ENCODE measurements at regions not wholly inside any gene's neighbourhood (a gene's known extent, or its start where the extent isn't known, plus 50 kb on each side); places are given as distances from the start of the nearest gene placed in this dataset.

- H3K27ac Mint-ChIP-seq: no peak overlapping the region
- no peaks in the 10 kb centered on the region for H3K27me3 Mint-ChIP-seq (ENCODE audit: low read depth)
- intact Hi-C loops (cut with micrococcal nuclease): no loop called here
- no peaks in the 10 kb centered on the region for H3K4me1 Mint-ChIP-seq (ENCODE audit: low read depth)
- DNase-seq (ENCODE audit: low spot score): no peak
- no peak overlapping the region for H3K4me3 Mint-ChIP-seq (ENCODE audit: low read depth)
- H3K9me3 Mint-ChIP-seq: peaks cover 5% of the 10 kb centered on the region
- H3K36me3 Mint-ChIP-seq (ENCODE audit: low read depth): no peaks in the 10 kb centered on the region
These were observed 416.9 kb downstream of the FRK start for GRCh38 chr6:115643762-115644161.

GRCh38 chr6:115634887-115635286 lies 425.8 kb downstream of the FRK start:
- Mint-ChIP-seq H3K9me3 (peaks cover 5% of the 10 kb centered on the region), H3K4me3 (ENCODE audit: low read depth) (no peak overlapping the region), H3K36me3 (ENCODE audit: low read depth) (no peaks in the 10 kb centered on the region), H3K27ac (no peak overlapping the region), H3K4me1 (ENCODE audit: low read depth) (no peaks in the 10 kb centered on the region), H3K27me3 (ENCODE audit: low read depth) (no peaks in the 10 kb centered on the region)
- intact Hi-C loops (cut with micrococcal nuclease): no loop called here
- no peak for DNase-seq (ENCODE audit: low spot score)

- intact Hi-C loops (cut with micrococcal nuclease): no loop called here
- H3K4me1 Mint-ChIP-seq (ENCODE audit: low read depth): no peaks in the 10 kb centered on the region
- H3K27me3 Mint-ChIP-seq (ENCODE audit: low read depth): no peaks in the 10 kb centered on the region
- H3K36me3 Mint-ChIP-seq (ENCODE audit: low read depth): no peaks in the 10 kb centered on the region
- H3K9me3 Mint-ChIP-seq: peaks cover 5% of the 10 kb centered on the region
- H3K4me3 Mint-ChIP-seq (ENCODE audit: low read depth): no peak overlapping the region
- DNase-seq (ENCODE audit: low spot score): no peak
- no peak overlapping the region for H3K27ac Mint-ChIP-seq
These were observed 426.6 kb downstream of the FRK start for GRCh38 chr6:115634131-115634530.

- H3K4me3 Mint-ChIP-seq (ENCODE audit: low read depth): no peak overlapping the region
- no peak overlapping the region for H3K27ac Mint-ChIP-seq
- no peaks in the 10 kb centered on the region for H3K9me3 Mint-ChIP-seq
- no peak for DNase-seq (ENCODE audit: low spot score)
- no peaks in the 10 kb centered on the region for H3K36me3 Mint-ChIP-seq (ENCODE audit: low read depth)
- intact Hi-C loops (cut with micrococcal nuclease): no loop called here
- H3K4me1 Mint-ChIP-seq (ENCODE audit: low read depth): no peaks in the 10 kb centered on the region
- no peaks in the 10 kb centered on the region for H3K27me3 Mint-ChIP-seq (ENCODE audit: low read depth)
These were observed 429.7 kb downstream of the FRK start for GRCh38 chr6:115631028-115631427.

GRCh38 chr6:115630424-115631024 lies 430.2 kb downstream of the FRK start:
- Mint-ChIP-seq H3K4me1 (ENCODE audit: low read depth) (no peaks in the 10 kb centered on the region), H3K9me3 (no peaks in the 10 kb centered on the region), H3K4me3 (ENCODE audit: low read depth) (no peak overlapping the region), H3K27me3 (ENCODE audit: low read depth) (no peaks in the 10 kb centered on the region), H3K27ac (no peak overlapping the region), H3K36me3 (ENCODE audit: low read depth) (no peaks in the 10 kb centered on the region)
- intact Hi-C loops (cut with micrococcal nuclease): no loop called here
- no peak for DNase-seq (ENCODE audit: low spot score)

GRCh38 chr6:115629415-115629814 lies 431.3 kb downstream of the FRK start:
- intact Hi-C loops (cut with micrococcal nuclease): no loop called here
- Mint-ChIP-seq H3K27me3 (ENCODE audit: low read depth) (no peaks in the 10 kb centered on the region), H3K4me3 (ENCODE audit: low read depth) (no peak overlapping the region), H3K27ac (no peak overlapping the region), H3K9me3 (no peaks in the 10 kb centered on the region), H3K4me1 (ENCODE audit: low read depth) (no peaks in the 10 kb centered on the region), H3K36me3 (ENCODE audit: low read depth) (no peaks in the 10 kb centered on the region)
- DNase-seq (ENCODE audit: low spot score): no peak

GRCh38 chr6:115618256-115618655 lies 442.4 kb downstream of the FRK start:
- intact Hi-C loops (cut with micrococcal nuclease): no loop called here
- Mint-ChIP-seq H3K27me3 (ENCODE audit: low read depth) (no peaks in the 10 kb centered on the region), H3K27ac (no peak overlapping the region)

GRCh38 chr6:115617031-115617430 lies 443.7 kb downstream of the FRK start:
- H3K9me3 Mint-ChIP-seq: peaks cover 5% of the 10 kb centered on the region
- H3K36me3 Mint-ChIP-seq (ENCODE audit: low read depth): no peaks in the 10 kb centered on the region
- DNase-seq (ENCODE audit: low spot score): no peak
- no peak overlapping the region for H3K27ac Mint-ChIP-seq
- intact Hi-C loops (cut with micrococcal nuclease): no loop called here
- H3K4me1 Mint-ChIP-seq (ENCODE audit: low read depth): no peaks in the 10 kb centered on the region
- no peaks in the 10 kb centered on the region for H3K27me3 Mint-ChIP-seq (ENCODE audit: low read depth)
- no peak overlapping the region for H3K4me3 Mint-ChIP-seq (ENCODE audit: low read depth)

More at GRCh38 chr6:115618256-115618655, 442.4 kb downstream of the FRK start:
- no peak for DNase-seq (ENCODE audit: low spot score)
- Mint-ChIP-seq H3K9me3 (peaks cover 5% of the 10 kb centered on the region), H3K36me3 (ENCODE audit: low read depth) (no peaks in the 10 kb centered on the region), H3K4me1 (ENCODE audit: low read depth) (no peaks in the 10 kb centered on the region), H3K4me3 (ENCODE audit: low read depth) (no peak overlapping the region)

- H3K36me3 Mint-ChIP-seq (ENCODE audit: low read depth): no peaks in the 10 kb centered on the region
- H3K9me3 Mint-ChIP-seq: peaks cover 5% of the 10 kb centered on the region
- no peaks in the 10 kb centered on the region for H3K4me1 Mint-ChIP-seq (ENCODE audit: low read depth)
- DNase-seq (ENCODE audit: low spot score): no peak
- no peak overlapping the region for H3K27ac Mint-ChIP-seq
- H3K4me3 Mint-ChIP-seq (ENCODE audit: low read depth): no peak overlapping the region
- no peaks in the 10 kb centered on the region for H3K27me3 Mint-ChIP-seq (ENCODE audit: low read depth)
- intact Hi-C loops (cut with micrococcal nuclease): no loop called here
These were observed 447.2 kb downstream of the FRK start for GRCh38 chr6:115613488-115613887.

GRCh38 chr6:115612796-115613479 lies 447.8 kb downstream of the FRK start:
- H3K36me3 Mint-ChIP-seq (ENCODE audit: low read depth): no peaks in the 10 kb centered on the region
- H3K4me3 Mint-ChIP-seq (ENCODE audit: low read depth): no peak overlapping the region
- intact Hi-C loops (cut with micrococcal nuclease): no loop called here
- H3K27ac Mint-ChIP-seq: no peak overlapping the region
- no peaks in the 10 kb centered on the region for H3K4me1 Mint-ChIP-seq (ENCODE audit: low read depth)
- no peak for DNase-seq (ENCODE audit: low spot score)
- no peaks in the 10 kb centered on the region for H3K27me3 Mint-ChIP-seq (ENCODE audit: low read depth)
- peaks cover 5% of the 10 kb centered on the region for H3K9me3 Mint-ChIP-seq

- Mint-ChIP-seq H3K4me1 (ENCODE audit: low read depth) (no peaks in the 10 kb centered on the region), H3K27ac (no peak overlapping the region), H3K9me3 (peaks cover 5% of the 10 kb centered on the region), H3K36me3 (ENCODE audit: low read depth) (no peaks in the 10 kb centered on the region), H3K27me3 (ENCODE audit: low read depth) (no peaks in the 10 kb centered on the region), H3K4me3 (ENCODE audit: low read depth) (no peak overlapping the region)
- no peak for DNase-seq (ENCODE audit: low spot score)
- intact Hi-C loops (cut with micrococcal nuclease): no loop called here
These were observed 448.5 kb downstream of the FRK start for GRCh38 chr6:115612216-115612615.

- no peak for DNase-seq (ENCODE audit: low spot score)
- Mint-ChIP-seq H3K27ac (no peak overlapping the region), H3K4me3 (ENCODE audit: low read depth) (no peak overlapping the region), H3K9me3 (peaks cover 5% of the 10 kb centered on the region), H3K27me3 (ENCODE audit: low read depth) (no peaks in the 10 kb centered on the region), H3K4me1 (ENCODE audit: low read depth) (no peaks in the 10 kb centered on the region), H3K36me3 (ENCODE audit: low read depth) (no peaks in the 10 kb centered on the region)
- intact Hi-C loops (cut with micrococcal nuclease): no loop called here
These were observed 450.0 kb downstream of the FRK start for GRCh38 chr6:115610696-115611095.

- Mint-ChIP-seq H3K4me3 (ENCODE audit: low read depth) (no peak overlapping the region), H3K4me1 (ENCODE audit: low read depth) (no peaks in the 10 kb centered on the region), H3K9me3 (no peaks in the 10 kb centered on the region), H3K27ac (no peak overlapping the region), H3K27me3 (ENCODE audit: low read depth) (no peaks in the 10 kb centered on the region), H3K36me3 (ENCODE audit: low read depth) (no peaks in the 10 kb centered on the region)
- DNase-seq (ENCODE audit: low spot score): no peak
- intact Hi-C loops (cut with micrococcal nuclease): no loop called here
These were observed 451.6 kb downstream of the FRK start for GRCh38 chr6:115609111-115609510.

Measured in activated T-helper 2 cell treated with anti-CD3 and anti-CD28 coated beads, Interferon-gamma antibody, Interleukin-2, Interleukin-4, amounts not matched to agents 10 μg/mL and 5 μg/mL and 100 μg/mL, durations not matched to agents 14 hours and 24 hours and 36 hours (primary cell).